HG02759 (cell line): ENCODE measurements at regions not wholly inside any gene's neighbourhood (a gene's known extent, or its start where the extent isn't known, plus 50 kb on each side); places are given as distances from the start of the nearest gene placed in this dataset.

Experiments used
- ATAC-seq: cut with Tn5 transposase; IDR thresholded peaks from one replicate; pipeline ENCODE4 v1.9.1; 2021; ENCODE audit warnings: mild to moderate bottlenecking, moderate library complexity; ENCODE audit not compliant: unreplicated experiment

DNA sequence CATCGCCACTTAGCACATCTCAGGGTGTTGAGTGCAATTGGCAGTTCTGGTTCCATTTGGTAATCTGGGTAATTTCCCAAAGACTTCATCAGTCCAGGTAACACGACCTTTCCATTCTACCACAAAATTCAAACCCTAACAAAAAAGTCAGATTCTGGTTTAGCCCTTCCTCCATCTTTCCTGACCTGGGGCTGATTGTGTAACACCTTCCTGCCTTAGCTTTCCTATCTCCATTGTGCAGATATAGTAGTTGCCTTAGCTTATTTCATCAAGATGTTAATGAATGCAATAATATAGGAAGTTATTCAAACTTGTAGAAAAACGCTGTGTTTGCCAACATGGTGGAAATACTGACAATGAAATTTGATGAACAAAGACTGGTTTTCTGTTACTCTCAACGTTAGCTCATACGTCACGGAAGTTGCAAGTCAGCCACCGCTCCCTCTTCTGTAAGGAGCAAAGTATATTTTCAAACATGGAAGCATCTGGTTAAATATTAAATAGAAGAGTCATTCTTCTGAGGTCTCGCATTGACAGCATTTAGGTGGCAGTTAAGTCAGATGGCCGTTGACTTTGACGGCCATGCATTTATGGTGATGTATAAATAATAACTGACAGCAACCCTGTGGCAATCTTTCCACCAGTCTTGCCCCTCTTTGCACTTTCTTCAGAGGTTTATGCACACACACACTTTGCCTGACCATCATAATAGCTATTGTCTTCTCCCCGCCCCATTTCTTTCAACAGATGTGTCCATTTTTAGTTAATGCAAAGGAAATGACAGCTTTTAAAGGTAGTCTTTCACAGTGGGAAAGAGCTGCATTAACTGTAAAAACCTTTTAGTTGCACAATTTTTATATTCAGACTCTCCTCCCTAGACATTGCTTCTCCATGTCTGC lies 205.1 kb upstream of the BMPER start:
- ATAC-seq, result no peak

DNA sequence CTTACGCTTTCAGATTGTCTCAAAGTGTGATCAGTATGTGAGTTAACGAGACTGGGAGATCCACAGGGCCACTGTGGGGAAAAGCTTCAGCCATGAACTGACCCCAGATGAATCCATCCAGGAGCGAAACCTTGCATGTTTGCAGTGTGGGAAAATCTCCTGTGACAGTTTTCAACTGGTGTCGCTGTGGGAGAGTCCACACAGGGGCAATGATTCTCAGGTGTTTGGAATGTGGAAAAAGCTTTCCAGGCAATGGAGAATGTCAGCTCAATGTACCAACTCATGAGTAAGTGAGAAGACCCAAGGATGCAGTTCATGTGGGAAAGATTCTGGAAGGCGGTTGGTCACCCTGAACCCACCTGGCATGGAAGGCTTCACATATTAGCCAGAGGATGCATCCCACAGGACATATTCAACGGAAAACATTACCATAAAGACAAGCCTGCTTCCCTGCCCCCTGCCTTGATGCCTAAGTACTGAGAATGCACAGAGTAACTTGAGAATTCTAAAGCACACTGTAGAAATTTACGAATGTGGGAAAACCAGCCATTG lies 204.1 kb upstream of the BMPER start:
- ATAC-seq, result no peak

DNA sequence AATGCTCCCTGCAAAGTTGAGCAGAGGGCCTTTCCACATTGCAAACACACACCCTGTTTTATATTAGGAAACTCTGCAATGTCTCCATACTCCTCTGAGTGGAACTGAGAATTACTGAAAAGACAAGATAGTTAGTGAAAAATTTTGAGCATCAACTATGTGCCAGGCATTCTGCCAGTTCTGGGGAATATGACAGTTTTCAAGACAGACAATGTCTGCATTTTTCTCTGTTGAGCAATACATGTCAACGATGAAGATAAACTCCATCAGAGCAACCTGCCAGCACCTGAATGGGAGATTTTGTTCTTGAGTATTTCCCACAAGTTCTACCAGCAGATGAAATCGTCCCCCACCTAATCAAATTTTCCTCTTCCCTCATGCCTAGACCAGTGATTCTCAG lies 203.4 kb upstream of the BMPER start:
- ATAC-seq, result no peak

DNA sequence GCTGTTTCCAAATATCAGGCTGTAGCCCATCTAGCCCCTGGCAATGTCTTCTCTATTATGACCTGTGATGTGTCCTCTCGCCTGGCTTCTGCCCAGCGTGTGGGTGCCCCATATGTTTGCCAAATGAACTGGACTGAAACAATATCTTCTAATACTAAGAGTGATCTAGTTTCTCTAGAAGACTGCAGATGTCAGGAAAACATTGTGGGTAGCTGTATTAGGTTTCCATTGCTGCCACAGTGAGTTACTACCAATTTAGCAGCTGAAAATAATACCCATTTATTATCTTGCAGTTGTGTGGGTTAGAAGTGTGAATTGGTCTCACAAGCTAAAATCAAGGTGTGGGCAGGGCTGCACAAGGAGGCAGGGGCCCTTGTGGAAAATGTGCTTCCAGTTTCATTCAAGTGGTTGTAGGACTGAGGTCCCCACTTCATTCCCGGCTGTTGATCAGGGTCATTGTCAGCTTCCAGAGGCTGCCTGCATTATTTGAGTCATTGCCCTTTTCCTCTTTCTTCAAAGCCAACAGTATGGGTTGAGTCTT lies 202.8 kb upstream of the BMPER start:
- ATAC-seq, result no peak

DNA sequence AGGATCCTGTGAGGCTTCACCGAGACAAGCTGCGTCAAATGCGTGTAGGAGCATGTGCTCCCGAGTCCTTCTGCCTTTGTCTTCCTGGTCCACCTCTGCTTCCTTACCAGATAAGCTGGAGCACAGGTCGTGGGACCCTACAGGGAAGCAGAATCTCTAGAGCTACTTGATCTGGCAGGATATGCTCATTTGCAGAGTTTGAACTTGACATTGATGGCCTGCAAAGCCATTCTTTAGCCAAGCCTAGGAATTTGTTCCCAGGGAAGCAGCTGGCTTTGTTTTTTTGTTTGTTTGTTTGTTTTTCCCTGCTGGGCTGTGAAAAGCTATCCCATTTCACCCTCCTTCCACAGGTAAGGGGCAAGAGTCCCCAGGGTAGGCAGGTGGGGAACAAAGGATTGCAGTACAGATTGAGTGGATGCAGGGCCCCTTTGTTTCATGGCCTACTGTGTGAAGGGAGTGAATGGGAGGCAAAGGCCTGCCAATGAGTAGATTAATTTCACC lies 200.0 kb upstream of the BMPER start:
- no peak for ATAC-seq

DNA sequence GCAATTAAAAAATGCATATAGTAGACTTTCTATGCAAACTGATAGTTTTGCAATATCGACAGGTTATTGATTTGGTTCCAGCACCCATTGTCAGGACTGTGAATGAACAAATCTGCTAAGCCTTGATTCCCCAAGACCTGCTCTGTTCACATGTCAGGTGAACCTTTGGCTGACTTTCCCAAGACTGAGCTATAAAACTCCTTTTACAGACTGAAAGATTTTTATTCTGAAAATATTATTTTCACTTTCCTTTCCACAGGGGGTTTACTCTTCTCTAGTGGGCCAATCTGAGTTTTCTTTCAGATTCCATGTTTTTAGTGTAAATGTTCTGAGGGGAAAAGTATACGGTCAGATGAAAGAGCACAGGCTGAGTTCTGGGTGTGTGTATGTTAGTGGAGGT lies 199.2 kb upstream of the BMPER start:
- ATAC-seq, result no peak

DNA sequence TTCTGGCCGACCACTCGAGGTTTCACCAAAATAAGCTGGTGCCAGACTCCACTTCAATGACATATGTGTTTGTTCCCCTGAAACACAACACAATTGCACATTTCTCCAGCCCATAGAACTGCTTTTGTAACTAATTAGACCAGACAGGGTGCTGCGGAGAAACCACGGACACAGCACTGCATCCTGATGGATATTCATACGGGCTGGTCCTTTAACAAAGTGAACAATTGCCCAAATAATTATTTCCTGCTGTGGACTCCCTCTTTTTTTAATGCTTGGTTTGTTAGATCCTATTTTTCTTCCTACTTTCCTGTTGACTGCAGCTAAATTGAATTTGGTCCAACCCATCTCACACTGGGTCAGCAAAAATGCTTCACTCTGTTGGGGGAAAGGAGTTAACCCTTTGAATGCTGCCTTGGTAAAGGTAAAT lies 198.6 kb upstream of the BMPER start:
- ATAC-seq, result no peak

DNA sequence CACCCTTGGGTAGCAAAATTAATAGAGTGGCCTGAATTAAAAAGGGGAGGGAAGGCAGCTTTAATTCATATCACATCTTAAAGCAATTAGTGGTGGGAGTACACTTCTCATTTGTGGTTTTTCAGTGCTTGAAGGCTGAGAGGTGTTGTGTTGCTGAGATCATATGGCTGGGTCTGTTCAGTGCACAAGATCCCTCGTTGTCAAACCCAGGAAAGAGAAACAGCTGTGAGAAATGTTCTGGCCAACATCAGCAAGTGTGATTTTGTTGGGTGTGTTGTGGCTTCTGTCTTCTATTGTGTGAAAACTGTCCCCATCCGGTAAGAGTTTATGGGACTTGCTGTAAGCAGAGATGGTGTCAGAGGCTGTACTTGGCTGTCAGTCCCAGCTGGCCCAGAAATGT lies 197.9 kb upstream of the BMPER start:
- ATAC-seq, result no peak

DNA sequence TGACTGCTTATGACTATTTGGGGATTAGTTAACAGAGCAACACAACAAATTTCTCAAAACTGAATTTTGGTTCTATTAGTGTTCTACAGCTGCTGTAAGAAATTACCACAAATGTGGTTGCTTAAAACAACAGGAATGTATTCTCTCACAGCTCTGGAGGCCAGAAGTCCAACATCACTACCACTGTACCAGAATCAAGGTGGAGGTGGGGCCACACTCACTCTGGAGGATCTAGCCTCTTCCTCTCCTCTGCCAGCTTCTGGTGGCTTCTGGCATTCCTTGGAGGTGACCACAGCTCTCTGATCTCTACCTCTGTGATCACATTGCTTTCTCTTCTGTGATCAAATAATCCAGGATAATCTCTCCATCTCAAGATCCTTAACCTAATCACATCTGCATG lies 194.7 kb upstream of the BMPER start:
- no peak for ATAC-seq

DNA sequence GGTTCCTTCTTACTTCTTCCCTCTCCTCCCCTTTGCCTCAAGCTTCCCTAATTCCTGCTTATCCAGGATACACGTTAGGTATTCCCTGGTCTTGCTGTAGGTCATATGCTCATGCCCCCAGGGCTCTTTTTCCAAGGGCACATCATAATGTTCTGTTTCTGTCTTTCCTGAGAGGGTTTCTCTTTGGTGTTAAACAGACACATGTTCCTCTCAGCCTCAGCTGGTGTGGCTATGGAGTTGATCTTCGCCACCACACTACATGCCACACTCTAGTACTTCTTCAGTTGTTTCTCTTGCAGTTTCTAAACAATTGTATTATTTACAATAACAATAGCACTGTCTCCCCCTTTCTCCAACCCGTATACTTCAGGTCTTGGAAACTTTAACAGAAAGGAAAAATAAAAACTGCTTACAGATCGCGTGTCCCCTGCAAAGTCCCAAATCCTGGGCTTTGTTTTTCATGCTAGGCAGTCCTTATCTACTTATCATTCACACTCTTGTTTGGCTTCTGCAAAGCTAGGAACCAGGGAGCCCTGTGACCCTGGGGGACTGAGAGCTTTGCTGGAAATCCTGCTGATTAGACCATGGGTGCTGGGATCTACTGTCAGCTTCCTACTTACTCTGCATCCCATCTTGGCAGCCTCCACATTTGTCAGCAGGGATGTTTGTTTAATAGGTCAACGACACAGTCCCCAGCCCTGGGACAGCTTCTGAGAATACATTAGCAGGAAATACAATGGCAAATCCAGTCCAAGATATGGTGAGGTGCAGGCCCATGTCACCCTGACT lies 193.9 kb upstream of the BMPER start:
- no peak for ATAC-seq

DNA sequence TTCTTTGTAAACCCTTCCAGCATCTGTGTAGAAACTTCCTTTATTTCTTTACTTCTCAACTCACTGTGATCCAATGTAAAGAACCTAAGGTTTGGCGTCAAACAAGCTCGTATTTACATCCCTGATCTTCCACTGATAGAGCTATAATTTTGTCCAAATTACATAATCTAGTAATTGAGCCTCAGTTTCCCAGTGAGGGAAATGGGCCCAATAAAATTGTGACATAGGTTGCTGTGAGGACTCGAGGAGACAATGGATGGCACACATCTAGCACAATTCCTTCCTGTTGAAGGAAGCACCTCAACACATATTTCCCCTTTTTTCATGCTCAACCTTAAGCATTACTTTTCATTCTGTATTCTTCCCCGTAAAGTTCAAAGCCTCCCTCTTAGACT lies 193.3 kb upstream of the BMPER start:
- no peak for ATAC-seq

DNA sequence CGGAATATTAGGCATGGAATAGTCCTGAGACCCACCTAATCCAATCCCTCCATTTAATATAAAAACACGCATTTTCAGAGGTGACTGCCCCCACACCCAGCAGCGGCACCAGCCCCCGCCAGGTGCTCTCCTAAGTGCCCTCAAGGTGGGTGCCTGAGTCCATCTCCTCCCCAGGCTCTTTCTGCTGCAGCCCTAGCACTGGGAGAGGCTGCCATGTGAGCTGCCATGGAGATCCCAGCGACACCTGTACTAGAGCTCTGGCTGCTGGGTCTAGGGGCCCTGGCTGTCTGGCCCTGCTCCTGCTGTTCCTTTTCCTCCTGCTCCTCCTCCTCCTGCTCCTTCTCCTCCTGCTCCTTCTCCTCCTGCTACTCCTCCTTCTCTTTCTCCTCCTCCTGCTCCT lies 191.1 kb upstream of the BMPER start:
- no peak for ATAC-seq

DNA sequence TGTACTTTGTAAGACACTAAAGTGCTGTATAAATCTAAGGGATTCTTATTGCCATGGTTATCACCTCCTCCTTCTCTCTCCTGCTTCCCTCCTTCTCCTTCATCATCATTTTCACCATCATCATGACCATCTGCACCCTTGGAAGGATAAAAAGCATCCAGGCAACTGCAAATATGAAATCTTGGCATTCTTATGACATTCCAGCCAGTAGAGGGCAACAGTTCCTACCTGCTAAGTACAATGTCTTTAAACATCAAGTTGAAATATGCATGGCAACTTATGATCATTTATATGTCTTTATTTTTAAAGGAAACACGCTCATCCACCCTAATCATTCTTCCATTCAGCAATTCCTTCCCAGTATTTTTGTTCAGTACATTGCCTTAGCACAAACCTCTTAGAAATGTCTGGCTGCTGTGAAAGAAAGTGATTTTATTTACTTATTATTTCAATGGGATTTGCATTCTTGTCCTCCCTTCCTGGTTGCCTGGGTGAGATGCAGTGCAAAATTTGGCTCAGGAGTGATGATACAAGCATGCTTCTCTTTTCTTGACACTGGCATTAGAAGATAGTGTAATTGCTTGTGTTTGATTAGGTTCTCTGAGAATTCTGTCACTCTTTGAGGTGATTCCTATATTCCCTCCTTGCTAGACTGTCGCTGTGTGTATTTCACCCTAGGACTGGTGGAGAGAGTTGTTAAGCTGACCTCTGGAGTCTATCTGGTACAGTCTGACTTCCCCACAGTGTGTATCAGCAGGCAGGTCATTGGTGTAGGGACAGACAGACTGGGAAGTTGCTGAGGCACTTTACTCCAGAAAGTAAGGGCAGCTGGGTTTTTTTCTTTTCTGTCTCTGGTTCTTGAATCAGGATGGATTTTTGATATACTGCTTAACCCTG lies 188.5 kb upstream of the BMPER start:
- ATAC-seq, result no peak

DNA sequence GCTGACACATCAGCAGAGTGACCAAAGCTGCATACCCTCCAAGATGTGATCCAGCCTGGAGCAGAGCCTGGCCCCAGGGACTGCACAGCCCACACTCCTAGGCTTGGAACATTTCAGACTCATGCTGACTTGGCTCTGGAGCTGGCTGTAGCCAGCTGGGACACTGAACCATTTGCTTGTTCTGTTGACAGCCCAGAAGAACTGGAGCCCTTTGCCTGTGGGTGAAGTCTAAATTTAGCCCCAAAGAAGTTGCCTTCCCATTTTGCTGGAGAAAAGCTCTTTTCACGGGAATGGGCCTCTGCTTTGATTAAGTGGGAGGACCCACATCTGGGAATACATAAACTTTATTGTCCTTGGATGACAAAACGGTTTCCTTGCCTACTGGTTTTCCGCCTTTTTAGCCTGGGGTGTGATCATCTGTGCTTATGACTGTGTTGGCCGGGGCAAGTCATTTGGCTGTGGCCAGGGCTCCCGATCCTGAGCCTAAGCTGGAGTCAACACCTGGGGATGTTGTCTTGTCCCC lies 186.2 kb upstream of the BMPER start:
- ATAC-seq, result no peak

DNA sequence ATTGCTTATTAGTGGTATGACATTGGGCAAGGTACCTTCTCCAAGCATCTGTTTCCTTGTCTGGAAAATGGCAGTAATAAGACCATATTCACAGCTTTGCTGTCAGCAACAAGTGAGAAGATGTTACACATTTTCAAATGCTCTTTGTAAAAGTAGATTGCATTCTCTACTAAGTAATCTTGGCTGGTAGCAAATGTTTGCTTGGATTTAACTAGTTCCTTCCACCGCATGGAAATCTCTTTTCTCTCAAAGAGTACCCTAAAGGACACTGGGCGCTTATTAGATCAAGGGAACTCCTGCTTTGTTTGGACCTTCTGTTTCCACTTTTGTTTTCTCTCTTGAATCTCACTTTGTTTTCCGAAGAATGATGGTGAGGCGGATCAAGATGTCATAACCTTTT lies 185.2 kb upstream of the BMPER start:
- no peak for ATAC-seq

DNA sequence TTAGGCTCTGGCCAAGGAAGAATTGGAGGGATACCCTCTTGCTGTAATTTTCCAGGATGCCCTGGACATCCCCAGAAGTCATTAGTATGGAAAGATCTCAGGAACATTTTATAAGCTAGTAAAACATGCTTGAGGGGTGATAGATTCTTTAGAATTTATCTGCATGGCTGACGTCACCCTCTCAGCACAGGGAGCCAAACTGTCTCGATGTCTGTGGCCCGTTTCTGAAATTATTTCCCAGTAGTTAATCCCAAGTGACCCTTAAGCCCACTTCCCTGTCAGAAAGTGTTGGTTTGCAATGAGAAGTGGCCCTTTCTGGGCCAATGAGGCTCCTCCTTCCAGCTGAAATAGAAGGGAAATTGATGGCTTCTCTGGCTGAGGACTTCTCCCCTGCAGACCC lies 184.5 kb upstream of the BMPER start:
- no peak for ATAC-seq

DNA sequence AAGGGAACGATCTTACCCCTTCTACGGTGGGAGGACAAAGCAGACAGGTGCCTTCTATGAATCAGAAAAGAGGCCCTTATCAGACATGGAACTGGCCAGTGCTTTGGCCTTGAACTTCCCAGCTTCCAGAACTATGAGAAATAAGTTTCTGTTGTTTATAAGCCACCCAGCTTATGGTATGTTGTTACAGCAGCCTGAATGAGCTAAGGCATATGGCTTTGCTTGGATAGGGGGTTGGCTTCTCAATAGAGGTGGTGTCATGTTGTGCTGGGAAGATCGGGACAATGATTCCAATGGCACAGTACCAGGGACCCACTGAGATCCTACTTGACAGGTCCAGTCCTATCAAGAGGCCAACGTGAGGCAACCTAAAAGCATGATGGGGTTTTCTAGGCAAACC lies 183.4 kb upstream of the BMPER start:
- no peak for ATAC-seq

DNA sequence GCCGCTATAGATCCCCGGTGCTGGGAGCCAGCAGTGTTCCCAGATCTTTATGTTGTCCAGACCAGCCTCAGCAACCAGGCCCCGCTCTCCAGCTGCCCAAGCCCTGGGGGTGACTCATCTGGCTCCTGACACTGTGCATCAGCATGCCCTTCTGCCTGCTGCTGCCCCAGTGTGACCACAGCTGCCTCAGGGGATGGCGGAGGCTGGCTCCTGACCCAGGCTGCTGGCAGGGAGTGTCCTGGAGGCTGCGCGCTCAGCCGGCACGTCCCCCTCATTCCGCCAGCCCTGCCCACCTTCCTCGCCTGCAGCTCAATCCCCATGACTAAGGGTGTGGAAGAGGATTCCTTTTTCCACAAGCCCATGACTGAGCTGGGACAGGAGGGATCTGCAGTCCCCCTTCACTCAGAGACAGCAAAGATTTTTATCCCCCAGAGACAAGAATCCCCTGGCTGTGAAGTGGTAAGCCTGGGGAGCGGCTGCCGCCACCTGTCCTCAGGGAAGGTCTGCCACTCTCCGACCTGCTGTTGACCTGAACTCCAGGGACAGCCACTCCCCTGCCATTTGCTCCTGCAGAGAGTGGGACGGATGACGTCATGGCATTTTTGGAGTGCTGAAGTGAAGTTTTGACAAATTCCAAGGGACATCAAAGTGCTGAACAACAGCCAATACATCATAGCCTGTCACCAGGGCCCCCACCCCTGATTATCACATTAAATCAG lies 182.8 kb upstream of the BMPER start:
- ATAC-seq, result no peak

DNA sequence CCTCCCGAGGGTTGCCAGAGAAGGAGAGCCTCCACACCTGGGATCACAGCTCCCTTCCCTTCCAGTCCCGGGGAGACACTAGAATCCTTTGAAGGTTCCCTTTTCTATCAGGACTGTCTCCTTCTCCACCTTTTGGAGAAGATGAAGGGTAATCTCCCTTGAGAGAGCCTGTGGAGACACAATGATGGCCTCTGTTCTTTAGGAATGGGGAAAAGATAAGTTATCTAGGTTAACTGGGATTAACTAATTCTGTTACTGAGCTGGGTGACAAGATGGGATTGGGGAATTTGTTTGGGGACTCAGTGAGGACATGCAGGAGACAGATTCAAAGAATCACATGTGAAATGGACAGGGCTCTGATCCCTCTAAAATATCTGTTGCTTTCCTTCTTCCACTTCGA lies 181.1 kb upstream of the BMPER start:
- ATAC-seq, result no peak
